Stomach (tissue), 4 donors: ENCODE measurements at regions not wholly inside any gene's neighbourhood (a gene's known extent, or its start where the extent isn't known, plus 50 kb on each side); places are given as distances from the start of the nearest gene placed in this dataset.

Experiments used
- CTCF ChIP-seq, 7 experiments: fragments of 450-650 bp in 4 of 7; fragments of 200-600 bp in 3 of 7; sonication (generic) in 3 of 7; IDR thresholded peaks; one replicate each; pipeline ENCODE4 v1.5.1; 2016 to 2019; ENCODE audit warnings: antibody characterized with exemption in 7 of 7, control low read depth in 2 of 7, mild to moderate bottlenecking in 1 of 7
- POLR2A ChIP-seq, 4 donors: fragments of 450-650 bp; IDR thresholded peaks; one replicate each; pipeline ENCODE4 v1.6.1; 2016; ENCODE audit warnings: antibody characterized with exemption in 4 of 4, control low read depth in 2 of 4, mild to moderate bottlenecking in 1 of 4, moderate library complexity in 1 of 4

DNA sequence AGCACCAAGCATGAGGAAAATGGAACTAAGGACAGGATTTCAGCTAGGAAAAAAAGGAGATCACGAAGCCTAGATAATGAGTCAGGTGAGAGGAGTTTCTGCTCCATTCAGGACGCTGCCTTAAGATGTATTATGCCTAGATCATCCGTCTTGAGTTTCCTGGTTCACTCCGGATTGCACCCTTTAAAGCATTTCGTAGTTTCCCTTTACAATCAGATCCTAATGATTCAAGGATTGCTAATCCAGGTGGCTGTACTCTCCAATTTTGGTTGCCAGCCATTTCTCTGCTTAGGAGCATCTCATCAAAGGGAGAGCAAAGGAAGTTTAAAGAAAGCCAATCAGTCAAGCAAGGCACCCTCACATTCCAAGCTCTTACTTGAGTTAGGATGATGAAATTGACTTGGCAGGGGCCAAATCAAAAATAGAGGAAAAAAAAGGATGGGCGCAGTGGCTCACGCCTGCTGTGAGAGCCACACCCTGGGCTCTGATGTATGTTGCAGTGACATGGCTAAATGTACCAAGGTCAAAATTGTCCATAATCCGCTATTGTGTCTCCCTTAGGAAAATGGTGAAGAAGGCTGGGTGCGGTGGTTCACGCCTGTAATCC, 156.9 kb upstream of the SOD1 start:
- TF ChIP-seq CTCF (IDR thresholded peaks at IDR 0.05) (no peak), POLR2A (IDR thresholded peaks at IDR 0.05) (no peak)
